ENCODE measurements at regions not wholly inside any gene's neighbourhood (a gene's known extent, or its start where the extent isn't known, plus 50 kb on each side); places are given as distances from the start of the nearest gene placed in this dataset.

DNA sequence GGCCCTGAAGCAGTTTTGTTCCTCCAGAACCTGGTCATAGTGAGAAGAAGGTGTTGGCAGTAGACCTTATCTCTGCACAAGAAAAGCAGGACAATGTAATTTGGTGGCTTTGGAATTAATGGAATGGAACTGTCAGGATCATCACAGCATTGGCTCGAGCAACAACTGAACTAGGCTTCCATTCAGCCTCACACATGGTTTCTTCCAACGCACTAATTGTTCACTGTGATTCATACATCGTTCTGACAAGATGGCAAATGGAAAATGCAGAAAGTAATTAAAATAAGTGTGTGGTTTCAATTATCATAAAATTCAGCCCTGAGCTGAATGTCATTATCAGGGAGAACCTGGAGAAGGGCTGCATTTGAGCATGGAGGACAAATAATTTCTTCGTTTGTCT lies 80.6 kb downstream of the MFSD1 start:
- Histone ChIP-seq H3K4me1 (ENCODE audit: control insufficient read depth in 5 of 5, insufficient read depth in 5 of 5, low read length in 5 of 5) (no peaks in the 10 kb centered on the region), H3K36me3 (ENCODE audit: control insufficient read depth in 4 of 4, insufficient read depth in 4 of 4, low read length in 4 of 4) (no peaks in the 10 kb centered on the region), H3K4me3 (no peak overlapping the region), H3K9ac (ENCODE audit: insufficient read depth in 1 of 2, low read length in 2 of 2) (no peak overlapping the region), H3K27ac (ENCODE audit: low read depth in 1 of 2, low read length in 1 of 2) (no peak overlapping the region), H3K9me3 (ENCODE audit: control insufficient read depth in 4 of 4, insufficient read depth in 3 of 4, low read length in 3 of 4) (peaks cover 0 to 7% (median 0%) of the 10 kb centered on the region in 4 donors), H3K27me3 (ENCODE audit: control insufficient read depth in 3 of 3, insufficient read depth in 3 of 3, low read length in 2 of 3) (no peaks in the 10 kb centered on the region)
- TF ChIP-seq, protein P1, sequence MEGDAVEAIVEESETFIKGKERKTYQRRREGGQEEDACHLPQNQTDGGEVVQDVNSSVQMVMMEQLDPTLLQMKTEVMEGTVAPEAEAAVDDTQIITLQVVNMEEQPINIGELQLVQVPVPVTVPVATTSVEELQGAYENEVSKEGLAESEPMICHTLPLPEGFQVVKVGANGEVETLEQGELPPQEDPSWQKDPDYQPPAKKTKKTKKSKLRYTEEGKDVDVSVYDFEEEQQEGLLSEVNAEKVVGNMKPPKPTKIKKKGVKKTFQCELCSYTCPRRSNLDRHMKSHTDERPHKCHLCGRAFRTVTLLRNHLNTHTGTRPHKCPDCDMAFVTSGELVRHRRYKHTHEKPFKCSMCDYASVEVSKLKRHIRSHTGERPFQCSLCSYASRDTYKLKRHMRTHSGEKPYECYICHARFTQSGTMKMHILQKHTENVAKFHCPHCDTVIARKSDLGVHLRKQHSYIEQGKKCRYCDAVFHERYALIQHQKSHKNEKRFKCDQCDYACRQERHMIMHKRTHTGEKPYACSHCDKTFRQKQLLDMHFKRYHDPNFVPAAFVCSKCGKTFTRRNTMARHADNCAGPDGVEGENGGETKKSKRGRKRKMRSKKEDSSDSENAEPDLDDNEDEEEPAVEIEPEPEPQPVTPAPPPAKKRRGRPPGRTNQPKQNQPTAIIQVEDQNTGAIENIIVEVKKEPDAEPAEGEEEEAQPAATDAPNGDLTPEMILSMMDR (IDR thresholded peaks at IDR 0.05; ENCODE audit: control extremely low read depth, extremely low read depth) = no peak
- 87% methylated on average over 4 of the region's 4 CpGs for WGBS, 2 donors
- ATAC-seq (ENCODE audit: insufficient read depth, low FRiP score) (no peak), DNase-seq (no peak)

DNA sequence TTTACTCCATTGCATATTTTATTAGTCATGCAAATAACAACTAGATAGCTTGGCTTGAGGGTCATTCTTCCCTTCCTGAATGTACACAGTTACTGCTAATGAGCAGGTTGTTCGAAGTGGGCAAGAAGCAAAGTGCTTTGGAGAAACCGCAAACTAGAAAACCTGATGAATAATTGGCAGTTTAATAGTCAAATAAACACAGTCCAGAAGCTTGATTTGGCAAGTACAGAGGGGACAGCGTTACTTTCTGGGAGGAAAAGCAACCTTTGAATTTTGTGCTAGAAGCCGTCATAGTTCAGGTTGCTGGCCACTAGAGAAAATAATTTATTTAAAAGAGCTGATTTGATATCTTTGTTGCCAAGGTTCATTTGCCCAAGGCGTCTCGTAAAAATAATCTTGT lies 94.9 kb downstream of the MFSD1 start:
- Histone ChIP-seq H3K4me1 (ENCODE audit: control insufficient read depth in 5 of 5, insufficient read depth in 5 of 5, low read length in 5 of 5) (no peaks in the 10 kb centered on the region), H3K27ac (ENCODE audit: low read depth in 1 of 2, low read length in 1 of 2) (no peak overlapping the region), H3K9ac (ENCODE audit: insufficient read depth in 1 of 2, low read length in 2 of 2) (no peak overlapping the region), H3K36me3 (ENCODE audit: control insufficient read depth in 4 of 4, insufficient read depth in 4 of 4, low read length in 4 of 4) (no peaks in the 10 kb centered on the region), H3K27me3 (ENCODE audit: control insufficient read depth in 3 of 3, insufficient read depth in 3 of 3, low read length in 2 of 3) (no peaks in the 10 kb centered on the region), H3K4me3 (no peak overlapping the region), H3K9me3 (ENCODE audit: control insufficient read depth in 4 of 4, insufficient read depth in 3 of 4, low read length in 3 of 4) (peaks cover 0 to 3% (median 0%) of the 10 kb centered on the region in 4 donors)
- no peak for ATAC-seq (ENCODE audit: insufficient read depth, low FRiP score)
- DNase-seq = no peak
- TF ChIP-seq, protein P1 (IDR thresholded peaks at IDR 0.05; ENCODE audit: control extremely low read depth, extremely low read depth) = no peak
- WGBS, 2 donors = 81 to 85% methylated on average over 6 of the region's 6 CpGs

DNA sequence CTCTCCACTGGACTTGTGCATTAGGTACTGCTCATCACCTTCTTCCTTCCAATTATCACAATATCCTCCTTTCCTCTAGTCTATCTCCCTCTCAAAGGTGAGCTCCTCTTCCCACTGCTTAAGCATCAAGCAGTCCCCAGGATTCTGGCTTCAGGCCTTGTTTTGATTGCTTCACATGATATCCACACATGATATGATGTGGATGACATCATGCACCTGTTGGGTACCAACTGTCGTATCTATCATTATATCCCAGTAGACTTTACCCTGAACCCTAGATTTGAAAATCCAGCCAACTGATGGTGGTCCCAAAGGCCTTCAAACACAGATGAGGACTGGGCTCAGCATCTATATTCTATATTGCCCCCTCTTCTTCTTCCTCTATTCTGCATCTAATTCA lies 104.9 kb downstream of the MFSD1 start:
- Histone ChIP-seq H3K27me3 (ENCODE audit: control insufficient read depth in 3 of 3, insufficient read depth in 3 of 3, low read length in 2 of 3) (no peaks in the 10 kb centered on the region), H3K9ac (ENCODE audit: insufficient read depth in 1 of 2, low read length in 2 of 2) (no peak overlapping the region), H3K36me3 (ENCODE audit: control insufficient read depth in 4 of 4, insufficient read depth in 4 of 4, low read length in 4 of 4) (no peaks in the 10 kb centered on the region), H3K4me1 (ENCODE audit: control insufficient read depth in 5 of 5, insufficient read depth in 5 of 5, low read length in 5 of 5) (no peaks in the 10 kb centered on the region), H3K4me3 (no peak overlapping the region), H3K9me3 (ENCODE audit: control insufficient read depth in 4 of 4, insufficient read depth in 3 of 4, low read length in 3 of 4) (no peaks in the 10 kb centered on the region), H3K27ac (ENCODE audit: low read depth in 1 of 2, low read length in 1 of 2) (no peak overlapping the region)
- TF ChIP-seq, protein P1 (IDR thresholded peaks at IDR 0.05; ENCODE audit: control extremely low read depth, extremely low read depth) = no peak
- DNase-seq = no peak
- WGBS, 2 donors = 89 to 94% methylated on average over 1 of the region's 1 CpG
- no peak for ATAC-seq (ENCODE audit: insufficient read depth, low FRiP score)

DNA sequence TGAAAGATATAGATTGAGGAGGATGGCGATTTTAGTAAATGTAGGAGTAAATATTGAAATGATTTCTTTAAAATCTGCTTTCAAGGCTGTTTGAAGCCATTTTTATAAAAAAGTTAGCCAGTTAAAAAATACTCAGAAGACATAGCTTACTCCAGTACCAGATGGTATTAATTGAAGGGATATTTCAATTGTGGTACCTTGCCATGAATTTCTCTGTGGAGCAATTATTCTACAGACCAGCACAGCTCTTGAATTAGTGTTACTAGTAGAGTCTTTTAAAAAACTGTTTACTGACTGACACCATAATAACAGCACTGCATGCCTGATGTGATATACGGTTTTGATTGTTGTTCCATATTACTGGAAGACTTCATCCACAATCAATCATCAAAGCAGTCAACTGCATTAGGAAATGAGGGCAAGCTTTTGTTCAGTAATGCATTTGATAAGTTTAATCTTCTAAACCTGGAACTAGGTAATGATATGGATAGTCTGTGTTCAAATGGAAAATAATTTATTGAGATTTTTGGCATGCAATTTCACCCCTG lies 106.4 kb downstream of the MFSD1 start:
- H3K36me3 ChIP-seq (ENCODE audit: control insufficient read depth in 4 of 4, insufficient read depth in 4 of 4, low read length in 4 of 4) = no peaks in the 10 kb centered on the region
- no peaks in the 10 kb centered on the region for H3K4me1 ChIP-seq (ENCODE audit: control insufficient read depth in 5 of 5, insufficient read depth in 5 of 5, low read length in 5 of 5)
- 70 to 81% methylated on average over 2 of the region's 2 CpGs for WGBS, 2 donors
- H3K9ac ChIP-seq (ENCODE audit: insufficient read depth in 1 of 2, low read length in 2 of 2) = no peak overlapping the region
- H3K27me3 ChIP-seq (ENCODE audit: control insufficient read depth in 3 of 3, insufficient read depth in 3 of 3, low read length in 2 of 3) = no peaks in the 10 kb centered on the region
- no peak for DNase-seq
- TF ChIP-seq, protein P1 (IDR thresholded peaks at IDR 0.05; ENCODE audit: control extremely low read depth, extremely low read depth) = no peak
- no peak overlapping the region for H3K4me3 ChIP-seq
- ATAC-seq (ENCODE audit: insufficient read depth, low FRiP score) = no peak
- H3K27ac ChIP-seq (ENCODE audit: low read depth in 1 of 2, low read length in 1 of 2) = no peak overlapping the region
- H3K9me3 ChIP-seq (ENCODE audit: control insufficient read depth in 4 of 4, insufficient read depth in 3 of 4, low read length in 3 of 4) = no peaks in the 10 kb centered on the region
